PC-3 (cell line): ENCODE measurements at regions not wholly inside any gene's neighbourhood (a gene's known extent, or its start where the extent isn't known, plus 50 kb on each side); places are given as distances from the start of the nearest gene placed in this dataset.

Source experiments
- ATAC-seq: fragments of 200-7000 bp; cut with Tn5 transposase; 2 replicates; pipeline ENCODE4 v1.9.1; 2020; ENCODE audit warnings: mild to moderate bottlenecking, moderate library complexity
- BruUV-seq: library from RNA; stranded (reverse); fragments of 400-500 nt; replicated peaks from 2 replicates; lab custom pipeline; 2021; lab: Mats Ljungman, UMichigan
- CTCF ChIA-PET: fragments of 300-600 bp; sonication (Branson Sonifier 250); formaldehyde crosslinking; loops from one replicate; lab custom pipeline; 2022; ENCODE audit warnings: antibody characterized with exemption; lab: Charles Lee
- POLR2A ChIA-PET: fragments of 300-600 bp; sonication (Branson Sonifier 250); formaldehyde crosslinking; loops from one replicate; lab custom pipeline; 2022; ENCODE audit warnings: antibody characterized with exemption; ENCODE audit not compliant: unreplicated experiment; lab: Charles Lee
- DNase-seq: peaks from one replicate; pipeline ENCODE4 v3.0.0-alpha.2; 2015
- H2AFZ ChIP-seq: fragments of 300-600 bp; sonication (generic); 2 replicates; pipeline ENCODE4 v1.6.0; 2016; ENCODE audit warnings: antibody characterized with exemption, low read length
- H3F3A ChIP-seq: fragments of 300-600 bp; sonication (generic); one replicate; pipeline ENCODE4 v1.6.0; 2017; ENCODE audit warnings: antibody characterized with exemption, low read length, control low read depth, mild to moderate bottlenecking; ENCODE audit not compliant: unreplicated experiment
- H3K27ac ChIP-seq: fragments of 300-600 bp; sonication (generic); 2 replicates; pipeline ENCODE4 v1.5.1; 2016; ENCODE audit warnings: mild to moderate bottlenecking, low read length
- H3K27me3 ChIP-seq: fragments of 300-600 bp; sonication (generic); 2 replicates; pipeline ENCODE4 v1.6.1; 2016; ENCODE audit warnings: low read length, mixed read lengths
- H3K36me3 ChIP-seq: fragments of 300-600 bp; sonication (generic); 2 replicates; pipeline ENCODE4 v1.6.1; 2016; ENCODE audit warnings: low read depth, mixed run types, low read length, mixed read lengths
- H3K4me1 ChIP-seq: fragments of 300-600 bp; sonication (generic); 2 replicates; pipeline ENCODE4 v1.5.1; 2016; ENCODE audit warnings: low read length; ENCODE audit not compliant: insufficient read depth
- H3K4me2 ChIP-seq: fragments of 300-600 bp; sonication (generic); 2 replicates; pipeline ENCODE4 v1.6.0; 2016; ENCODE audit warnings: low read length
- H3K4me3 ChIP-seq: fragments of 300-600 bp; sonication (generic); 2 replicates; pipeline ENCODE4 v1.5.1; 2016; ENCODE audit warnings: mild to moderate bottlenecking, low read length, mixed read lengths
- H3K79me2 ChIP-seq: fragments of 300-600 bp; sonication (generic); 2 replicates; pipeline ENCODE4 v1.6.1; 2017; ENCODE audit warnings: low read length, mixed read lengths
- H3K9ac ChIP-seq: fragments of 300-600 bp; sonication (generic); 2 replicates; pipeline ENCODE4 v1.6.0; 2016; ENCODE audit warnings: mild to moderate bottlenecking, low read length
- H3K9me2 ChIP-seq: fragments of 300-600 bp; sonication (generic); replicated peaks from 2 replicates; pipeline ENCODE4 v1.6.1; 2016; ENCODE audit warnings: mixed run types, low read length, mixed read lengths
- H3K9me3 ChIP-seq: fragments of 300-600 bp; sonication (generic); 2 replicates; pipeline ENCODE4 v1.6.1; 2016; ENCODE audit warnings: low read length, mixed read lengths
- H4K20me1 ChIP-seq: fragments of 300-600 bp; sonication (generic); 2 replicates; pipeline ENCODE4 v1.6.1; 2016; ENCODE audit warnings: low read length, mixed read lengths
- CTCF ChIP-seq: fragments of 300-600 bp; sonication (generic); conservative IDR thresholded peaks from 2 replicates; pipeline ENCODE4 v1.5.1; 2017; ENCODE audit warnings: antibody characterized with exemption, low read depth, mild to moderate bottlenecking, low read length
- EZH2 ChIP-seq: fragments of 300-600 bp; sonication (generic); IDR thresholded peaks from one replicate; pipeline ENCODE4 v1.6.1; 2017; ENCODE audit warnings: antibody characterized with exemption, mild to moderate bottlenecking, low read length; ENCODE audit not compliant: unreplicated experiment
- EZH2phosphoT487 ChIP-seq: fragments of 300-600 bp; sonication (generic); IDR thresholded peaks from 2 replicates; pipeline ENCODE4 v1.6.1; 2018; ENCODE audit warnings: mild to moderate bottlenecking, antibody characterized with exemption, low read length, borderline replicate concordance
- intact Hi-C: fragments of 100-400 bp; cut with micrococcal nuclease; formaldehyde crosslinking; loops from 2 replicates; pipeline ENCODE4 v1.9.0; 2023

DNA sequence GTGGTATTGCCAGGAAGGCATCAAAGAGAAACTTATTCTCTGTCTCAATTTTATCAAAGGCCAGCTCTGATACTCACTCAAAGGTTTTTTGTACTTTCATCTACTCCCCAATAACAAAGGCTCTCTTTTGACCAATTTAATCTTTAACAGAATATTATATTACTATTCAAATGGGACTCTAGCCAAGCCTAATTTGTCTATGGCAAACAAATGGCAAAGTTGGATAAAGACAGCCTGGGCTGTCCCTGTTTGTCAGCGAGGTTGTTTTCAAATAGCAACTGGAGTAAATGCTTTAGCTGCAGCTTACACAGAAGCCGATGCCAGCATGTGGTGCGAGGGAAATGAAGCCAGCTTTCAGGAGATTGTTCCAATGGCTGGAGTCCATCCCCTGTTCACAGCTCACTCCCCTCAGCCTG lies 80.1 kb upstream of the CTNNA2 start:
- TF ChIP-seq EZH2, result no peak
- no peak for TF ChIP-seq EZH2phosphoT487
- no peak for TF ChIP-seq CTCF
- intact Hi-C loops, result no loop called here

DNA sequence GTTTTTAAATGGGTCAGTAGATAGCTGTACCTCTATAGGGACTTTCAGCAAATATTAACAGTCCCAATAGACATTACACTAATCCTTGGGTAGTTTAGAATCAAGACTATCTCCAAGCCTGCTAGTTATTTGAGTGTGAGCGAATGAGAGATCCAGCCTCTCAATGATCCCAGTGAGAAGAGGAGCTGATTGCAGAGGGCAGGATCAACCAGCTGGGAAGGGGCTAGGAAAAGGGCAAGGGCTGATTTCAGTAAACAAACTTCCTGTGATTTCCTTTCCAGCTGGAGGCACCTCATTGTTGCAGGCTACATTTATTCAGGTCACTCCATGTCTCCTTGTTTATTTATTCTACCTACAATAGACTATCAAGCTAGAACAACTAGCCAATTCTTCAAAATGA lies 84.1 kb upstream of the CTNNA2 start:
- no peak for TF ChIP-seq CTCF
- TF ChIP-seq EZH2phosphoT487, result no peak
- TF ChIP-seq EZH2, result no peak
- no peak overlapping the region for H3K27ac ChIP-seq
- H3K4me2 ChIP-seq, result no peak overlapping the region
- H3K9ac ChIP-seq, result no peak overlapping the region
- H3K36me3 ChIP-seq, result no peaks in the 10 kb centered on the region
- ATAC-seq, result no peak
- no peaks in the 10 kb centered on the region for H3F3A ChIP-seq
- H3K79me2 ChIP-seq, result no peaks in the 10 kb centered on the region
- CTCF ChIA-PET, result no interaction called here
- no peaks in the 10 kb centered on the region for H4K20me1 ChIP-seq
- no peaks in the 10 kb centered on the region for H3K9me2 ChIP-seq
- intact Hi-C loops, result no loop called here
- no peaks in the 10 kb centered on the region for H3K27me3 ChIP-seq
- peaks cover 27% of the 10 kb centered on the region for H3K9me3 ChIP-seq
- POLR2A ChIA-PET, result no interaction called here
- H3K4me3 ChIP-seq, result no peak overlapping the region
- no peak overlapping the region for H2AFZ ChIP-seq
- no peak for DNase-seq
- H3K4me1 ChIP-seq, result no peaks in the 10 kb centered on the region
- BruUV-seq, result no TSS peak

More for the DNA sequence above, 80.1 kb upstream of the CTNNA2 start:
- no peaks in the 10 kb centered on the region for H3K4me1 ChIP-seq
- ChIA-PET POLR2A (no interaction called here), CTCF (no interaction called here)
- H3K36me3 ChIP-seq, result no peaks in the 10 kb centered on the region
- no peak overlapping the region for H3K4me2 ChIP-seq
- no peak for DNase-seq
- H3K27me3 ChIP-seq, result no peaks in the 10 kb centered on the region
- no peak overlapping the region for H3K9ac ChIP-seq
- no peaks in the 10 kb centered on the region for H3F3A ChIP-seq
- peaks cover 21% of the 10 kb centered on the region for H3K9me3 ChIP-seq
- no peak for ATAC-seq
- no TSS peak for BruUV-seq
- no peaks in the 10 kb centered on the region for H4K20me1 ChIP-seq
- no peaks in the 10 kb centered on the region for H3K79me2 ChIP-seq
- H3K9me2 ChIP-seq, result no peaks in the 10 kb centered on the region
- no peak overlapping the region for H3K4me3 ChIP-seq
- H3K27ac ChIP-seq, result no peak overlapping the region
- no peak overlapping the region for H2AFZ ChIP-seq

DNA sequence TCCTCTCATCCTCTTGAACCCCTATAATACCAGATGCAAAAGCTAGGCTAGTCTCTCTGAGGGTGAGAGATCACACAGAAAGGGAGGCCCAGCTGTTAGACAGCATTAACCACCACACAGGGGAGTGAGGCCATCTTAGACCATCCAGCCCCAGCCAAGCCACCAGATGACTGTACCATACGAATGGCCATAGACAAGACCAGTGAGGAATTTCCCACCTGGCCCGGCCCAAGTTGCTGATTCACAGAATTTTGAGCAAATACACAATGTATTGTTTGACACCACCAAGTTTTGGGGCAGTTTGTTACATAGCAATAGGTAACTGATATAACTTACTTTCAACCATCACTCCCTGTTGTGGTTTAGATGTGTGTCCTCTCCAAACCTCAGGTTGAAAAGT lies 98.2 kb upstream of the CTNNA2 start:
- no peak overlapping the region for H3K27ac ChIP-seq

More for the DNA sequence above, 98.2 kb upstream of the CTNNA2 start:
- Histone ChIP-seq H3K9ac (no peak overlapping the region), H3K27me3 (no peaks in the 10 kb centered on the region), H3K4me2 (no peak overlapping the region), H3K9me2 (no peaks in the 10 kb centered on the region), H3K4me1 (no peaks in the 10 kb centered on the region), H3F3A (no peaks in the 10 kb centered on the region), H3K79me2 (no peaks in the 10 kb centered on the region), H3K36me3 (no peaks in the 10 kb centered on the region), H3K9me3 (peaks cover 18% of the 10 kb centered on the region; the same call in 1 of the 2 replicates), H3K4me3 (no peak overlapping the region), H4K20me1 (no peaks in the 10 kb centered on the region), H2AFZ (no peak overlapping the region)
- TF ChIP-seq CTCF (no peak), EZH2 (no peak), EZH2phosphoT487 (no peak)
- POLR2A ChIA-PET, result no interaction called here
- DNase-seq (no peak), ATAC-seq (no peak)
- CTCF ChIA-PET, result no interaction called here
- no TSS peak for BruUV-seq
- intact Hi-C loops, result no loop called here
